WTC11 (cell line): ENCODE measurements at regions not wholly inside any gene's neighbourhood (a gene's known extent, or its start where the extent isn't known, plus 50 kb on each side); places are given as distances from the start of the nearest gene placed in this dataset.

Experiments
- ATAC-seq: fragments of 200-7000 bp; cut with Tn5 transposase; 2 replicates; pipeline ENCODE4 v1.10.0; 2021; ENCODE audit warnings: mild to moderate bottlenecking, moderate library complexity
- CTCF ChIA-PET: fragments of 300-600 bp; sonication (Branson Sonifier 250); formaldehyde crosslinking; loops from one replicate; lab custom pipeline; 2021; ENCODE audit warnings: antibody characterized with exemption; lab: Charles Lee
- POLR2A ChIA-PET: fragments of 350-600 bp; sonication (Branson Sonifier 250); formaldehyde crosslinking; loops from one replicate; lab custom pipeline; 2021; ENCODE audit warnings: antibody characterized with exemption; lab: Charles Lee
- DNase-seq: peaks from one replicate; pipeline ENCODE4 v3.0.0; 2021; ENCODE audit warnings: low spot score
- H3K27ac Mint-ChIP-seq: 2 replicates; pipeline ENCODE4 v1.8.0; 2021; ENCODE audit warnings: mixed read lengths
- H3K27me3 Mint-ChIP-seq: 2 replicates; pipeline ENCODE4 v1.8.0; 2021; ENCODE audit warnings: low read depth, mild to moderate bottlenecking, moderate library complexity, mixed read lengths
- H3K36me3 Mint-ChIP-seq: 2 replicates; pipeline ENCODE4 v1.8.0; 2021; ENCODE audit warnings: mixed read lengths
- H3K4me1 Mint-ChIP-seq: 2 replicates; pipeline ENCODE4 v1.8.0; 2022; ENCODE audit warnings: mixed read lengths
- H3K4me3 Mint-ChIP-seq: 2 replicates; pipeline ENCODE4 v1.8.0; 2021; ENCODE audit warnings: mild to moderate bottlenecking, moderate library complexity, mixed read lengths
- H3K9me3 Mint-ChIP-seq: 2 replicates; pipeline ENCODE4 v1.8.0; 2021; ENCODE audit warnings: mixed read lengths
- CREB1 ChIP-seq: sonication (generic); formaldehyde crosslinking; IDR thresholded peaks from 2 replicates; pipeline ENCODE4 v1.8.0; 2023; ENCODE audit warnings: mild to moderate bottlenecking, missing genetic modification reagents
- CREM ChIP-seq: sonication (generic); formaldehyde crosslinking; IDR thresholded peaks from 2 replicates; pipeline ENCODE4 v1.8.1; 2022; ENCODE audit warnings: mild to moderate bottlenecking, missing genetic modification reagents, moderate library complexity
- EMX1 ChIP-seq: fragments of 250-450 bp; sonication (Bioruptor Pico); IDR thresholded peaks from 2 replicates; pipeline ENCODE4 v1.8.0; 2021; ENCODE audit warnings: mild to moderate bottlenecking
- FOXP1 ChIP-seq: sonication (generic); formaldehyde crosslinking; IDR thresholded peaks from 2 replicates; pipeline ENCODE4 v1.8.0; 2022; ENCODE audit warnings: missing genetic modification reagents, mild to moderate bottlenecking, moderate library complexity, borderline replicate concordance
- IRF2 ChIP-seq: sonication (generic); formaldehyde crosslinking; IDR thresholded peaks from 2 replicates; pipeline ENCODE4 v1.8.0; 2022; ENCODE audit warnings: low read depth, missing genetic modification reagents, borderline replicate concordance
- KAT7 ChIP-seq: sonication (generic); formaldehyde crosslinking; IDR thresholded peaks from 2 replicates; pipeline ENCODE4 v1.8.1; 2023; ENCODE audit warnings: missing genetic modification reagents, mild to moderate bottlenecking, borderline replicate concordance
- NFYB ChIP-seq: sonication (generic); formaldehyde crosslinking; conservative IDR thresholded peaks from 2 replicates; pipeline ENCODE4 v1.8.0; 2022; ENCODE audit warnings: low read depth, missing genetic modification reagents
- PRDM15 ChIP-seq: sonication (generic); formaldehyde crosslinking; IDR thresholded peaks from 2 replicates; pipeline ENCODE4 v1.8.0; 2022; ENCODE audit warnings: missing genetic modification reagents
- PRRX2 ChIP-seq: fragments of 250-450 bp; sonication (Bioruptor Pico); IDR thresholded peaks from 2 replicates; pipeline ENCODE4 v1.8.0; 2021; ENCODE audit warnings: mild to moderate bottlenecking
- RORB ChIP-seq: fragments of 250-450 bp; sonication (Bioruptor Pico); IDR thresholded peaks from 2 replicates; pipeline ENCODE4 v1.9.0; 2021; ENCODE audit warnings: mild to moderate bottlenecking
- SOX15 ChIP-seq: fragments of 250-450 bp; sonication (Bioruptor Pico); IDR thresholded peaks from 2 replicates; pipeline ENCODE4 v1.9.0; 2021; ENCODE audit warnings: mild to moderate bottlenecking
- STAT6 ChIP-seq: sonication (generic); formaldehyde crosslinking; conservative IDR thresholded peaks from 2 replicates; pipeline ENCODE4 v1.8.1; 2023; ENCODE audit warnings: mild to moderate bottlenecking, low read depth, missing genetic modification reagents, moderate library complexity
- TCF7 ChIP-seq: sonication (generic); formaldehyde crosslinking; IDR thresholded peaks from 2 replicates; pipeline ENCODE4 v1.8.0; 2022; ENCODE audit warnings: mild to moderate bottlenecking, low read depth, missing genetic modification reagents, moderate library complexity
- TP53 ChIP-seq: sonication (generic); formaldehyde crosslinking; IDR thresholded peaks from 2 replicates; pipeline ENCODE4 v1.8.1; 2023; ENCODE audit warnings: mild to moderate bottlenecking, missing genetic modification reagents
- ZNF219 ChIP-seq: sonication (generic); formaldehyde crosslinking; IDR thresholded peaks from 2 replicates; pipeline ENCODE4 v1.8.0; 2023; ENCODE audit warnings: missing genetic modification reagents, mild to moderate bottlenecking, borderline replicate concordance
- ZNF232 ChIP-seq: sonication (generic); formaldehyde crosslinking; IDR thresholded peaks from 2 replicates; pipeline ENCODE4 v1.8.0; 2022; ENCODE audit warnings: mild to moderate bottlenecking, missing genetic modification reagents
- ZNF263 ChIP-seq: sonication (generic); formaldehyde crosslinking; IDR thresholded peaks from 2 replicates; pipeline ENCODE4 v1.8.1; 2022; ENCODE audit warnings: low read depth, mild to moderate bottlenecking, moderate library complexity, missing genetic modification reagents
- ZNF423 ChIP-seq: fragments of 250-450 bp; sonication (Bioruptor Pico); IDR thresholded peaks from 2 replicates; pipeline ENCODE4 v2.1.2; 2022; ENCODE audit warnings: mild to moderate bottlenecking, moderate library complexity
- TF ChIP-seq, protein P1 (sequence below): sonication (generic); formaldehyde crosslinking; IDR thresholded peaks from 2 replicates; pipeline ENCODE4 v1.8.1; 2022; ENCODE audit warnings: missing genetic modification reagents, borderline replicate concordance
- TF ChIP-seq, protein P2 (sequence below): sonication (generic); formaldehyde crosslinking; conservative IDR thresholded peaks from 2 replicates; pipeline ENCODE4 v1.8.1; 2022; ENCODE audit warnings: mild to moderate bottlenecking, missing genetic modification reagents

DNA sequence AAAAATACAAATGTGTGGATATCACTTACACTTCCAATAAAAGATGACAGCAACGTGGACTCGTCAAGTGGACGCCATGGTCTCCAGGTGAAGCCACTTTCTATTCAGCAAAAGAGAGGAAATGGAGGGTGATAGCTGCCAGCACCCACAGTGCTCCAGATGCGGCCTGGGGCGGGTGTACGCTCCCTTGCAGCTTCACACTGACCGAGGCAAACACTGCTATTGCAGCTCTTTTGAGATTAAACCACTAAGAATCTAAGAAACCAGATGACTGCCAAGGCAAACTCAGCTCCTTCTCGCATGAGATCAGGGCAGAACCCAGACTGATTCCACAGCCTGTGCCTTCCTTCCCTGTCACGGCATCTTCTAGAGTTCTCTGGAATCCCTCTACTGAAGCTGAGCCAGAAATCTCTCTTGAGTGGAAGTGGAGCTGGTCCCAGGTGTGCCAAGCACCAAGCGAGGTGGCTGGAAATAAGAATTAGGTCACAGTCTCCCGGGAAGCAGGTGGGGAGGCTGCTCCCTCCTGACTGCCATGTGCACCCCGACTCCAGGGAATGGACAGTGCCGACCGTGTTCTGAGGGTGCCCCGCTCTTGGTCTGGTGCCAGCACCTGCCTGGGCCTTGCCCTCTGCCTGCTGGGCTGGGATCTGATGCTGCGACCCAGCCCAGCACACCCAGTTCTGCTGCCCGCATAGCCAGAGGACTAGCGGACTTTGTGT, 90.1 kb upstream of the AFDN start:
- Mint-ChIP-seq H3K4me1 (peaks cover 3% of the 10 kb centered on the region; the same call in 1 of the 2 replicates), H3K9me3 (peaks cover 10% of the 10 kb centered on the region), H3K36me3 (no peaks in the 10 kb centered on the region), H3K27ac (no peak overlapping the region), H3K27me3 (no peaks in the 10 kb centered on the region), H3K4me3 (no peak overlapping the region)
- DNase-seq (no peak), ATAC-seq (no peak)
- POLR2A ChIA-PET = no interaction called here
- CTCF ChIA-PET = no interaction called here
- TF ChIP-seq ZNF219 = no peak
- TF ChIP-seq, protein P1, sequence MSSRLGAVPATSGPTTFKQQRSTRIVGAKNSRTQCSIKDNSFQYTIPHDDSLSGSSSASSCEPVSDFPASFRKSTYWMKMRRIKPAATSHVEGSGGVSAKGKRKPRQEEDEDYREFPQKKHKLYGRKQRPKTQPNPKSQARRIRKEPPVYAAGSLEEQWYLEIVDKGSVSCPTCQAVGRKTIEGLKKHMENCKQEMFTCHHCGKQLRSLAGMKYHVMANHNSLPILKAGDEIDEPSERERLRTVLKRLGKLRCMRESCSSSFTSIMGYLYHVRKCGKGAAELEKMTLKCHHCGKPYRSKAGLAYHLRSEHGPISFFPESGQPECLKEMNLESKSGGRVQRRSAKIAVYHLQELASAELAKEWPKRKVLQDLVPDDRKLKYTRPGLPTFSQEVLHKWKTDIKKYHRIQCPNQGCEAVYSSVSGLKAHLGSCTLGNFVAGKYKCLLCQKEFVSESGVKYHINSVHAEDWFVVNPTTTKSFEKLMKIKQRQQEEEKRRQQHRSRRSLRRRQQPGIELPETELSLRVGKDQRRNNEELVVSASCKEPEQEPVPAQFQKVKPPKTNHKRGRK = no peak
- no peak for TF ChIP-seq IRF2
- no peak for TF ChIP-seq ZNF232
- no peak for TF ChIP-seq TCF7 (CRISPR knock-in tag)
- no peak for TF ChIP-seq ZNF263
- TF ChIP-seq, protein P2, sequence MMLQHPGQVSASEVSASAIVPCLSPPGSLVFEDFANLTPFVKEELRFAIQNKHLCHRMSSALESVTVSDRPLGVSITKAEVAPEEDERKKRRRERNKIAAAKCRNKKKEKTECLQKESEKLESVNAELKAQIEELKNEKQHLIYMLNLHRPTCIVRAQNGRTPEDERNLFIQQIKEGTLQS (CRISPR knock-in tag) = no peak
- TF ChIP-seq KAT7 = no peak
- TF ChIP-seq EMX1 = no peak
- no peak for TF ChIP-seq PRDM15 (CRISPR knock-in tag)
- TF ChIP-seq CREB1 = no peak
- TF ChIP-seq STAT6 (CRISPR knock-in tag) = no peak
- no peak for TF ChIP-seq TP53 (CRISPR knock-in tag)
- TF ChIP-seq PRRX2 = no peak
- TF ChIP-seq FOXP1 (CRISPR knock-in tag) = no peak
- TF ChIP-seq NFYB (CRISPR knock-in tag) = no peak
- TF ChIP-seq RORB (CRISPR knock-in tag) = no peak
- TF ChIP-seq CREM (CRISPR knock-in tag) = no peak
- no peak for TF ChIP-seq SOX15 (CRISPR knock-in tag)
- no peak for TF ChIP-seq ZNF423 (CRISPR knock-in tag)
